DMS 273 treated with DMSO at 0.1 percent for 48 hours (cell line): ENCODE measurements at regions not wholly inside any gene's neighbourhood (a gene's known extent, or its start where the extent isn't known, plus 50 kb on each side); places are given as distances from the start of the nearest gene placed in this dataset.
A peak's percentile ranks its signal among the peaks of the same experiment; 100 is the strongest.
"Not testable (repeated sequence)": the region's sequence is repeated elsewhere in the genome, so short reads cannot be mapped to it uniquely, and the experiment has no call there.

ENCODE experiments used
- DNase-seq: peaks from one replicate; lab custom pipeline; 2025; lab: John Stamatoyannopoulos, UW

DNA sequence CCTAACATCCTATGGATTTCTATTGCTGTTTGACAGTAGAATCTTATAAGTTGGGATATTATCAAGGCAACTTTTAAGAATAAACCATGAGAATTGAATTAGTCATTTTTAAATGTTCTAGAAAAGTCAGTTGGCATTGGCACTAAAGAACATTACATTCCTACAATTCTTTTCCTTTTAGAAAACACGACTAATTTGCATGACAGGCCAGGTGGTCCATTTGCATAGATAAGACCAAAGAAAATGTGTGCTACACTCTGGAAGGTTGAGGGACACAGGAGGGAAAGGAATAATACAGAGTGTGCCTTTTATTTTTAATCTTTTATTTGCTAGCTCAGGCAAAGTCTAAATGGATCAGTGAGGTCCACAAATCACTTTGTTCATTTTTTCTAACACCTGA, 962.3 kb downstream of the EPHA3 start:
- peak; percentile 13 for DNase-seq

DNA sequence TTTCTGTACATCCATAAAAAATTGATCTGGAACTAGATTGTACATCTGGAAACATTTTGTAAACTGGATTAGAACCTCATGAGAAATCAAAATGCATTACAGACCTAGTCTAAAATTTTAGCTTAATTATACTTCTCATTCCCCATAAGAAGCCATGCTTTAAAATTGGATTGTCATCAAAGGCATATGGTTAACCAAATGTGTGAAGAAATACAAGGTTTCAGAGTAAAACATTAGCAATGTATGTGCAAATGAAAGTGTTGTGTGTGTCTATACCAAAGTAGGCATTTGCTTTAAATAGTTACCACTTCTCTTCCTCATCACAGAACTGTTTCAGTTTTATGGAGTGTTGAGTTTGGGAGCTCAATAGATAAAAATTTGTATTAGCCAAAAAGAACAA, 968.7 kb downstream of the EPHA3 start:
- DNase-seq: no peak

DNA sequence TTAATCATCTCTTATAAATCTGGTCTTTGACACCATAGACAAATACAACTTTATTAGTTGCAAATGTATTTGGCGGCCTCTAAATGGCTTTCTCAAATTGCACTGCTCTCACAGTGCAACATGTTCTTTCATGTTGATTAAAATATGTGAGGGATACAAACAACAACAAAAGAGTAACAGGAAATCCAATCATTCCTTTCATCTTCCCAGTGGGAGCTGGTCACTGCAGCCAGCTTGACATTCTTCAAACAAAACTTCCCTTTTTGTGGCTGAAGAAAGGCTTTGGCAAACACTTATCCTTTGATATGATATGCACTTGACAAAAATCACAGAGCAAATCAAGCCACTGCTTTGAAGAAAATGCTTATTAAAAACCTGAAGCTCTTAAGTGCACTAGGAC, 973.6 kb downstream of the EPHA3 start:
- DNase-seq: no peak

GRCh38 chr3:90086297-90086696, 978.9 kb downstream of the EPHA3 start:
- not testable (repeated sequence) for DNase-seq

DNA sequence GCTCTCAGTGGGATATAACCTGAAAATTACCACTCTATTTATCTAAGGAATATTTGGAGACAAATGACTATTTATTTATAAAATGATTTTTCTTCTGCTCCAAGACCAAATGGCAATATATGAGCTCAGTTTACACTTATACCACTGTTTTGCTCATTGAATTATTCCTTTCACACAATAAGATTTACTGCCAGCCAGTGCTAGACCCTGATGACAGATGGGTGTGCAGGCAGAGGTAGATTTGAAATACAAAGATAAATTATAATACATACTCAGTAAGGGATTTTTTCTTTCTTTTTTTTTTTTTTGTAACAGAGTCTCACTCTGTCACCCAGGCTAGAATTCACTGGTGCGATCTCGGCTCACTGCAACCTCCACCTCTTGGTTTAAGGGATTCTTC, 980.3 kb downstream of the EPHA3 start:
- DNase-seq: no peak

DNA sequence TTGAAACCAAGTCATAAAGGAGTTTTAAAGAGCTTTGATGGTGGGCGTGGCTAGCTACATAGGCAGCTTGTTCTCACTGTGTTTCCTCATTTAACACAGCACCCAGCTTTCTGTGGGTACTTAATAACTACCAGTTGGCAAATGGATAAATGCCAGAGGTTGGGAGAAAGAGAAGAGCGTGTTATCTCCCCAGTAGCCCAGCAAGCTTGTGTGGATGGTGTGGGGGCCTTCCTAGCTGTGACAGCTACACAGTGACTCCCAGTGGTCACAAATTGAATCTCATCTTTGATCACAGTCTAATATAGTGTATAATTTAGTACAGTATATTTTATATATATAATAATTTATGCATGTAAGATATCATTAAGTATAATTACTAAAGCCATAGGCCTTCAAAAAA, 984.1 kb downstream of the EPHA3 start:
- peak; percentile 60 for DNase-seq

GRCh38 chr3:90092994-90093393, 985.6 kb downstream of the EPHA3 start:
- no peak for DNase-seq

- DNase-seq: no peak
Observed at GRCh38 chr3:90095811-90096210, 988.4 kb downstream of the EPHA3 start.

GRCh38 chr3:90099493-90099892, 992.1 kb downstream of the EPHA3 start:
- DNase-seq: no peak

DNA sequence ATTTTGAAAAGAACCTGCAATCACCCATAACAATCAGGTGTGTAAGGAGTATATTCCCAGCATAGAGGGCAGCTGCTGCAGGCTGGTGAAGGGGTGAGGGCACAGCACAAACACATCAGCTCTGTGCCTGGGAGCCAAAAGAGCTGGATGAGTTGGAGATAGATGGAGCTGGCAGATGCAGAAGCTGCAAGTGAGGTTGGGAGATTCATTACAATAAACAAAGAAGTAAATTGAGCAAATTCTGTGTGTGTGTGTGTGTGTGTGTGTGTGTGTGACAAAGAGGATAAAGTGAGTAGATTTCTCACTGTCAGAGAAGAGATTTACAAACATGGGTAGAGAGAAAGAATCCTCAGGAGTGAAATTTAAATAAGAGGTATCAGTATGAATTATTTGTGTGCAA, 994.7 kb downstream of the EPHA3 start:
- no peak for DNase-seq

DNA sequence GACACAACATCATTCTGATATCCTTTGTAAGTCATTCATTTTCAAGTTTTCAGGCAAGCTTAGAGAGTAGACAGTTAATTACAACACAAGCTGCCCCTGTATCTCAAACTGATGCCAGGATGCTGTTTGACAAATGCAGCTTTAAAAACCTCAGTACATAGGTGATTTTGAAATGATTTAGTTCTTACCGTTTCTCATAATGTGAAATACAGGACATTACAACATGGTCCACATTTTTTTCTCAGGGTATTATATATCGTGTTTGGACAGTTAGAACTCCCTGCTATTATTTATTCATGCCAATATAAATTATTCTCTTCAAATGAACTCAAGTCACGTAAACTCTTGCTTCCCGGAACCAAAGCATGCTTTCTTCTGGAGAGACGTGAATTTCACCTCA, 1013.9 kb downstream of the EPHA3 start:
- DNase-seq: no peak

DNA sequence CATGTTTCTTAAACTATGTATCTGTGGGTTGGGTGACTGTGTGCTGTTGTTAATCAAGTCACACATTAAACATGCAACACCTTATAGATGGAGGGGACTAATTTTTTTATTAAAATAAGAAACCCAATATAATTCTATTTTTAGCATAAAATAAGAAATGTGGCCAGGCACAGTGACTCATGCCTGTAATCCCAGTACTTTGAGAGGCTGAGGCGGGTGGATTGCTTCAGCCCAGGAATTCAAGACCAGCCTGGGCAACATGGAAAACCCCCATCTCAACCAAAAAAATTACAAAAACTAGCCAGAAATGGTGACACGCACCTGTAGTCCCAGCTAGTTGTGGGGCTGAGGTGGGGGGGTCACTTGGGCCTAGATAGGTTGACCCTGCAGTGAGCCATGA, 1021.0 kb downstream of the EPHA3 start:
- no peak for DNase-seq

DNA sequence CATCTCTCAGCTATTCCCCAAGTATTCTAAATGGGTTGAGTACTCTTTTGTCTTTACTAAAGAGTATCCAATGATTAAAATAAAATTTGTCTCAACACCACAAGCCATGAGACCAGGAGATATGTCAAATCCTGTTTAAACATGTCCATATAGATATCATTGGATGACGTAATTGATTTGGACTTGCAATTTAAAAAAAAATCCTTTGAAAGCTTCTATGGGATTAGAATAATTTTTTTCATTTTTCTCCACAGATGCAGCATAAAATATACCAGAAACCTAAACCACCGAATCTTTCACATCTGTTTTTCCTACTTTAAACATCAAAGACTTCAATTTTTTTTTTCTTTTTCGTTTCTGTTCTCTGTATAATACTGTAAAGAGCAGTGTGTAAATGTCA, 1022.3 kb downstream of the EPHA3 start:
- DNase-seq: no peak

- no peak for DNase-seq
Observed at GRCh38 chr3:90132197-90132596, 1024.8 kb downstream of the EPHA3 start.

- no peak for DNase-seq
Observed at GRCh38 chr3:90134090-90134489, 1026.7 kb downstream of the EPHA3 start.

DNA sequence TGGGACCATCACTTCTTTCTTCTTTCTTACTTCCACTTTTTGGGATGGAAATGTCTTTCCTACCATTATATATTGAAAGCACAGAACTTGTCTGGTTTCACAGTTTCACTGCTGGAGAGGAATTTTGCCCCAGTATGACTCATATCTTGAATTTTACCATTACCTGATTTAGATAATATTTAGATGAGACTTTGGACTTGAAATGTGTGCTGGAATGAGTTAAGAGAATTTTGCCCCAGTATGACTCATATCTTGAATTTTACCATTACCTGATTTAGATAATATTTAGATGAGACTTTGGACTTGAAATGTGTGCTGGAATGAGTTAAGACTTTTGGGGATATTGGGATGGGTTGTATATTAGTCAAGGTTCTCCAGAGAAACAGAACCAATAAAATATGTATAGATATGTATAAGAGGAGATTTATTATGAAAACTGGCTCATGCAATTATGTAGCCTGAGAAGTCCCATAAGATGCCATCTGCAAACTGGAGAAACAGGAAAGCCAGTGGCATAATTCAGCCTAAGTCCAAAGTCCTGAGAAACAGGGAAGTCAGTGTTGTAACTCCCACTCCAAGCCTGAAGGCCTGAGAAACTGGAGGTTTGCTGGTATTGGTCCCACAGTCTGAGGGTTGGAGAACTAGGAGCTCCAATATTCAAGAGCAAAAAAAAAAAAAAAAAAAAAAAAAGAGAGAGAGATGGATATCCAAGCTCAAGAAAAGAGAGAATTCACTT, 1029.2 kb downstream of the EPHA3 start:
- no peak for DNase-seq

GRCh38 chr3:90145094-90145860, 1037.9 kb downstream of the EPHA3 start:
- DNase-seq: no peak

DNA sequence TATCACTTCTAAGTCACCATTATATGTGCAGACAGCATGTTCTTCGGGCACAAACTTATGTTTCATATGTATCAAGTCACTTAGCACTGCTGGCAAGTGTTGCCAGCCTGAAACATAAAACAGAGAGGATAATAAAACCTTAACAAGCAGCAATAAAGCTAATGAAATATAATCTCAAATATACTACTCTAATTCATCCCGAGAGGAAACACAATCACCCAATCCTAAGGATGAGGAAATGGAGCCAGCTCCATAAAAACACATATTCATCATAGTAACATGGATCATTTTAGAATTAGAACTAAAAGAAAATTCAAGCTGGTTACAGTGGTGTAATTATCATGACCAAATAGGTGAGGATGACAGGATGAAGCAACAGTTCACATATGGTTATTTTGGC, 1072.7 kb downstream of the EPHA3 start:
- DNase-seq: no peak

DNA sequence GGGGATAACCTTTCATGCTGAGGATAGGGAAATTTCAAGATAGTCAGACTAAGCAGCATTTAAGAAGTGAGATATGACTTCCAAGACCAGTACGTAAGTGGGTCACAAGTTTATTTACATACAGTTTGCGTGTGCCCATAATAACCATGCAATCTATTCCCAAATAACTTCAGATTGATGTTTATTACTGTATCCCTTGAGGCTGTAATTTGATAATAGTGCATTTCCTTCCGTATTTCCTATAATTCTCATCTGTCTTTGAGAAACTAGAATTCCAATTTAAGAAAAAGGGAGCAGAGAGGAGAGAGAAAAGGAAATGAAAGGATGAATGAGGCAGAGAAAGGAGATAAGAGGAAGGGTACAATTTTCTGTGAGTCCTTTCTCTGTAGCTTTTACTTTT, 1073.1 kb downstream of the EPHA3 start:
- no peak for DNase-seq

GRCh38 chr3:90182291-90182976, 1075.0 kb downstream of the EPHA3 start:
- peak; percentile 5 for DNase-seq

DNA sequence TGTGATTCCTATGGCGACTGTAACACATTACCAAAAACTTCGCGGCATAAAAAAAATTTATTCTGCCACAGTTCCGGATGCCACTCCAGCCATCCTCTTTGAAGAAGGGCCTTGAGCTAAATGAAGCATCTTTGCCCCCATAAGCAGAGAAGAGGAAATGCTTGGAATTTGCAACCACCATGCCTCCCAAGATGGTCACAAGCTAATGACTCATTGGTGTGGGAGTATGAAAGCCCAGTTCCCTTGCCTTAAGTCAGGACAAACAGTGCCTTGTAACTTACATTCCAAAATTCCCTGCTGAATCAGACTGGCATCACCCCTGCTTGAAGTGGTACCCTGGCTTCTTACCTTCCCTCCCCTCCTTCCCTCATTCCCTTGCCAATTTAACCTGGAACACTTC, 1077.4 kb downstream of the EPHA3 start:
- DNase-seq: no peak

DNA sequence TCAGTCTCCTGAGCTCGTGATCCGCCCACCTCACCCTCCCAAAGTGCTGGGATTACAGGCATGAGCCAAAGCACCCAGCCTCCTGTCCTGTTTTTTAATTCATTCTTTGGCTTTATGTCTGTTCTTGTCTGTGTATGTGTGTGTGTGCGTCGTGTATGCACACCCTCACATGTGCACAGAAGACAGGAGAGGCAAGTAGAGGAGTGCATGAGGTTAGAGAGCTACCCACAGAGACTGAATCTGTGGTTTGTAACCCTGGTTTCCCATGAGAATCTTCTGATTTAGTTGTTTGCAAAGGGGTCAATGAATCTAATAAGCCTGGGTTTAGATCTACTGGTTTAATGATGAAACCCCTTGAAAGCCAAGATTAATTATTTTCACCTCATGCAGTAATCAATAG, 1090.0 kb downstream of the EPHA3 start:
- not testable (repeated sequence) for DNase-seq

DNA sequence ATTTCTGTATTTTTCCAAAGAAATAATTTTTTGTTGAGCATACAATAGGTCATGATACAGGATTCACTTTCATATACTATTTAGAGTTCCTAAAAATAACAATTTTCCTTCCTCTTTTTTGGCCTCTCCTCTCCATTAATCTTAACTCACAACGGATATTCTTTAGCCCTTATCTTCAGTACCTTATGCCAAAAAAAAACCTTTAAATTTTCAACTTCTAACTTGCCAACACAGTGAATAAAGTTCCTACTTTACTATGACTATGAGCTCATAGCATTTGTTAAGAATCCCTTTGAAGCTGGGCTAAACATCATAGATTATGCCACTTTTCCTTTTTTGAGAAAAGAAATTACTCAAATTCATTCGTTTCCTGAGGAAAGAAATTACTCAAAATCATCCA, 1095.5 kb downstream of the EPHA3 start:
- not testable (repeated sequence) for DNase-seq
